GM12878 (cell line): ENCODE measurements at regions not wholly inside any gene's neighbourhood (a gene's known extent, or its start where the extent isn't known, plus 50 kb on each side); places are given as distances from the start of the nearest gene placed in this dataset.

Experiments used
- ATAC-seq: fragments of 200-7000 bp; cut with Tn5 transposase; 3 replicates; pipeline ENCODE4 v1.9.1; 2020; ENCODE audit warnings: mild to moderate bottlenecking, moderate library complexity
- BruUV-seq: library from RNA; stranded (reverse); fragments of 400-500 nt; replicated peaks from 2 replicates; lab custom pipeline; 2021; lab: Mats Ljungman, UMichigan
- CTCF ChIA-PET: fragments of 300-600 bp; sonication (Branson Sonifier 250); formaldehyde crosslinking; extraction: SDS; loops from one replicate; lab custom pipeline; 2021; ENCODE audit warnings: inconsistent platforms; lab: Yijun Ruan, JAX
- POLR2A ChIA-PET: fragments of 350-600 bp; formaldehyde crosslinking; extraction: SDS; loops from one replicate; lab custom pipeline; 2021; ENCODE audit warnings: inconsistent platforms; lab: Charles Lee
- RAD21 ChIA-PET: fragments of 300-600 bp; sonication (Branson Sonifier 250); formaldehyde crosslinking; loops from one replicate; lab custom pipeline; 2023; ENCODE audit warnings: antibody characterized with exemption; ENCODE audit not compliant: unreplicated experiment; lab: Charles Lee
- SMC1A ChIA-PET: fragments of 300-600 bp; sonication (Branson Sonifier 250); formaldehyde crosslinking; loops from one replicate; lab custom pipeline; 2023; ENCODE audit not compliant: unreplicated experiment, uncharacterized antibody; lab: Charles Lee
- DNase-seq: peaks from one replicate; pipeline ENCODE4 v3.0.0-alpha.2; 2011; ENCODE audit warnings: low read depth, low spot score
- FAIRE-seq: peaks from 3 replicates; lab custom pipeline; 2011; peaks lifted over from hg19 to GRCh38; lab: Jason Lieb, UNC
- H2AFZ ChIP-seq: 2 replicates; pipeline ENCODE4 v1.6.0; 2011; ENCODE audit warnings: low read depth, low read length, control low read depth; ENCODE audit not compliant: control insufficient read depth
- H3K27ac ChIP-seq: 2 replicates; pipeline ENCODE4 v1.5.1; 2011; ENCODE audit warnings: control low read depth; ENCODE audit not compliant: control insufficient read depth, insufficient read depth
- H3K27me3 ChIP-seq, 2 experiments: replicated peaks in 1 of 2; 2 replicates each; pipeline versions ENCODE4 v1.6.0 to v1.6.1; 2011; ENCODE audit warnings: low read length in 1 of 2; ENCODE audit not compliant: control insufficient read depth in 2 of 2, insufficient read depth in 2 of 2
- H3K36me3 ChIP-seq, 2 experiments: 2 replicates each; pipeline ENCODE4 v1.5.1; 2011; ENCODE audit warnings: low read length in 1 of 2; ENCODE audit not compliant: control insufficient read depth in 2 of 2, insufficient read depth in 2 of 2
- H3K4me1 ChIP-seq: 2 replicates; pipeline ENCODE4 v1.6.1; 2011; ENCODE audit warnings: mild to moderate bottlenecking, low read length, moderate library complexity, mixed read lengths; ENCODE audit not compliant: control insufficient read depth, insufficient read depth
- H3K4me2 ChIP-seq: 2 replicates; pipeline ENCODE4 v1.6.0; 2011; ENCODE audit warnings: control low read depth; ENCODE audit not compliant: control insufficient read depth, insufficient read depth
- H3K4me3 ChIP-seq: fragments of 200-600 bp; sonication (generic); 2 replicates; pipeline ENCODE4 v1.5.1; 2016
- H3K79me2 ChIP-seq: 2 replicates; pipeline ENCODE4 v1.6.0; 2011; ENCODE audit warnings: low read length; ENCODE audit not compliant: control insufficient read depth, insufficient read depth
- H3K9ac ChIP-seq: 2 replicates; pipeline ENCODE4 v1.8.0; 2011; ENCODE audit warnings: low read length, control low read depth, mixed read lengths; ENCODE audit not compliant: control insufficient read depth, insufficient read depth
- H3K9me3 ChIP-seq: replicated peaks from 3 replicates; pipeline ENCODE4 v1.5.1; 2011; ENCODE audit warnings: mild to moderate bottlenecking, low read length; ENCODE audit not compliant: control insufficient read depth, insufficient read depth
- H4K20me1 ChIP-seq: 2 replicates; pipeline ENCODE4 v1.6.0; 2011; ENCODE audit not compliant: control insufficient read depth, insufficient read depth
- CEBPB ChIP-seq, 2 experiments: fragments of 150-350 bp in 1 of 2; IDR thresholded peaks; 2 replicates each; pipeline ENCODE4 v1.6.1; 2012 to 2014; ENCODE audit warnings: low read depth in 2 of 2, low read length in 2 of 2, borderline replicate concordance in 1 of 2, inconsistent platforms in 1 of 2
- E2F4 ChIP-seq: IDR thresholded peaks from 2 replicates; pipeline ENCODE4 v1.6.1; 2012; ENCODE audit warnings: low read depth, low read length, improper control_type of control experiment
- IRF5 ChIP-seq: fragments of 450-650 bp; IDR thresholded peaks from 2 replicates; pipeline ENCODE4 v1.6.1; 2017; ENCODE audit warnings: borderline replicate concordance
- MEF2B ChIP-seq: fragments of 450-650 bp; IDR thresholded peaks from 2 replicates; pipeline ENCODE4 v1.6.1; 2018; ENCODE audit warnings: mild to moderate bottlenecking, moderate library complexity; ENCODE audit not compliant: partially characterized antibody, poor library complexity, severe bottlenecking
- NFIC ChIP-seq: IDR thresholded peaks from 2 replicates; pipeline ENCODE4 v1.6.1; 2012; ENCODE audit warnings: low read depth, mild to moderate bottlenecking, inconsistent platforms, low read length, moderate library complexity
- NR2C1 ChIP-seq: fragments of 450-650 bp; IDR thresholded peaks from 2 replicates; pipeline ENCODE4 v1.6.1; 2017; ENCODE audit warnings: antibody characterized with exemption, mild to moderate bottlenecking, moderate library complexity
- NR2F1 ChIP-seq: fragments of 450-650 bp; conservative IDR thresholded peaks from 2 replicates; pipeline ENCODE4 v1.6.1; 2017; ENCODE audit warnings: mild to moderate bottlenecking
- SKIL ChIP-seq: fragments of 450-650 bp; IDR thresholded peaks from 2 replicates; pipeline ENCODE4 v1.6.1; 2017; ENCODE audit warnings: mild to moderate bottlenecking, low read depth, inconsistent platforms; ENCODE audit not compliant: poor library complexity, severe bottlenecking
- SUZ12 ChIP-seq: fragments of 200-600 bp; sonication (generic); IDR thresholded peaks from one replicate; pipeline ENCODE4 v1.6.1; 2018; ENCODE audit warnings: antibody characterized with exemption, mild to moderate bottlenecking; ENCODE audit not compliant: unreplicated experiment
- TCF3 ChIP-seq: IDR thresholded peaks from 2 replicates; pipeline ENCODE4 v1.6.1; 2012; ENCODE audit warnings: low read depth, mild to moderate bottlenecking, low read length, borderline replicate concordance; ENCODE audit not compliant: insufficient read depth
- ZBED1 ChIP-seq: IDR thresholded peaks from 2 replicates; pipeline ENCODE4 v1.6.1; 2016; ENCODE audit warnings: borderline replicate concordance
- ZBTB11 ChIP-seq: fragments of 450-650 bp; formaldehyde crosslinking; IDR thresholded peaks from 2 replicates; pipeline ENCODE4 v1.5.0; 2022; ENCODE audit warnings: mild to moderate bottlenecking, missing genetic modification characterization
- ZNF207 ChIP-seq: fragments of 450-650 bp; IDR thresholded peaks from 2 replicates; pipeline ENCODE4 v1.6.1; 2014; ENCODE audit warnings: antibody characterized with exemption, mild to moderate bottlenecking, borderline replicate concordance
- ZNF622 ChIP-seq: fragments of 450-650 bp; IDR thresholded peaks from 2 replicates; pipeline ENCODE4 v1.6.1; 2017; ENCODE audit warnings: mild to moderate bottlenecking, inconsistent platforms
- WGBS: methylation state at CpG from one replicate; pipeline ENCODE4 v1.1.6; 2016; ENCODE audit warnings: low lambda C conversion rate; ENCODE audit not compliant: insufficient replicate concordance, insufficient coverage; ENCODE audit errors: missing lambda C conversion rate; 5-methylcytosine and 5-hydroxymethylcytosine counted together
- in situ Hi-C: fragments of 300-500 bp; cut with MboI; formaldehyde crosslinking; loops from 9 replicates; pipeline ENCODE4 v1.14.3; 2018; ENCODE audit warnings: mixed read lengths
- intact Hi-C: fragments of 100-400 bp; cut with micrococcal nuclease; formaldehyde crosslinking; loops from one replicate; pipeline ENCODE4 v1.14.2; 2022; ENCODE audit not compliant: unreplicated experiment

GRCh38 chrX:45830343-45830742 lies 629.7 kb upstream of the DIPK2B start:
- Histone ChIP-seq H2AFZ (no peak overlapping the region), H3K4me1 (no peaks in the 10 kb centered on the region), H3K79me2 (no peaks in the 10 kb centered on the region), H3K9ac (no peak overlapping the region), H3K36me3 (no peaks in the 10 kb centered on the region), H4K20me1 (no peaks in the 10 kb centered on the region), H3K9me3 (no peaks in the 10 kb centered on the region), H3K4me2 (no peak overlapping the region), H3K27ac (no peak overlapping the region), H3K27me3 (no peaks in the 10 kb centered on the region; a peak in 1 of 4 replicates), H3K4me3 (no peak overlapping the region)
- TF ChIP-seq NR2F1 (no peak), ZBED1 (no peak), CEBPB (IDR thresholded peaks at IDR 0.05; ENCODE audit: borderline replicate concordance in 1 of 2, low read depth in 2 of 2, low read length in 2 of 2) (no peak), ZBTB11 (CRISPR knock-in tag) (no peak), ZNF207 (no peak), NFIC (no peak), SKIL (no peak), ZNF622 (no peak), SUZ12 (no peak), IRF5 (no peak), MEF2B (no peak), NR2C1 (no peak), TCF3 (no peak), E2F4 (no peak)
- POLR2A ChIA-PET, result no interaction called here
- SMC1A ChIA-PET, result interaction anchor here (1.7 kb wide), 1 partner anchor 11 kb away, joined by 5 read pairs; no protein-coding TSS in a partner anchor
- FAIRE-seq, result no peak
- 3% methylated on average over 2 of the region's 2 CpGs for WGBS
- BruUV-seq, result no TSS peak
- DNase-seq, result no peak
- in situ Hi-C loops, result no loop called here
- no peak for ATAC-seq
- intact Hi-C loops, result no loop called here
- CTCF ChIA-PET, result no interaction called here
- RAD21 ChIA-PET, result no interaction called here
